Choroid plexus epithelial cell (primary cell): ENCODE measurements at regions not wholly inside any gene's neighbourhood (a gene's known extent, or its start where the extent isn't known, plus 50 kb on each side); places are given as distances from the start of the nearest gene placed in this dataset.

Experiments
- DNase-seq: peaks from one replicate; pipeline ENCODE4 v3.0.0-alpha.2; 2010; ENCODE audit warnings: low read depth
- H3K4me3 ChIP-seq: 2 replicates; pipeline ENCODE4 v1.5.1; 2011; ENCODE audit warnings: low read depth, mild to moderate bottlenecking, control low read depth, low read length, moderate library complexity
- TF ChIP-seq, protein P1 (sequence below): conservative IDR thresholded peaks from 2 replicates; pipeline ENCODE4 v1.5.1; 2011; ENCODE audit warnings: low read depth, mild to moderate bottlenecking, control low read depth, inconsistent platforms, low read length, moderate library complexity

DNA sequence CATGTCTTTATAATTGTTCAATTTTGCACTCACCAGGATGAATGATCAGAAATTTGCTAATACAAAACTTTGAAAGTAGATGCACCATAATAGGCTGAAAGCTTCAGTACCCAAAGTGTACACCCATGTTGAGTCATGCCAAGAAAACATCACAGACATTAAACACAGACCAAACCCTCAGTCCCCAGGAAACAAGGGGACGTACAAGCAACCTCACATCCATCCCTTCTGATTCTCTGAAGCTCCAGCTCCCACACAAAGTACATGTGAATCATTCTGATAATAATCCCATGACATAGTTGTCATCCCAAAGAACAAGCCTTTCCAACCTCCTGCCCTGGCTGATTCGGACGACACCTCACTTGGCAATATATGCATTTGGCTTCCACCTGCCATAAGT lies 183.8 kb downstream of the SNX19 start:
- no peak overlapping the region for H3K4me3 ChIP-seq
- TF ChIP-seq, protein P1, sequence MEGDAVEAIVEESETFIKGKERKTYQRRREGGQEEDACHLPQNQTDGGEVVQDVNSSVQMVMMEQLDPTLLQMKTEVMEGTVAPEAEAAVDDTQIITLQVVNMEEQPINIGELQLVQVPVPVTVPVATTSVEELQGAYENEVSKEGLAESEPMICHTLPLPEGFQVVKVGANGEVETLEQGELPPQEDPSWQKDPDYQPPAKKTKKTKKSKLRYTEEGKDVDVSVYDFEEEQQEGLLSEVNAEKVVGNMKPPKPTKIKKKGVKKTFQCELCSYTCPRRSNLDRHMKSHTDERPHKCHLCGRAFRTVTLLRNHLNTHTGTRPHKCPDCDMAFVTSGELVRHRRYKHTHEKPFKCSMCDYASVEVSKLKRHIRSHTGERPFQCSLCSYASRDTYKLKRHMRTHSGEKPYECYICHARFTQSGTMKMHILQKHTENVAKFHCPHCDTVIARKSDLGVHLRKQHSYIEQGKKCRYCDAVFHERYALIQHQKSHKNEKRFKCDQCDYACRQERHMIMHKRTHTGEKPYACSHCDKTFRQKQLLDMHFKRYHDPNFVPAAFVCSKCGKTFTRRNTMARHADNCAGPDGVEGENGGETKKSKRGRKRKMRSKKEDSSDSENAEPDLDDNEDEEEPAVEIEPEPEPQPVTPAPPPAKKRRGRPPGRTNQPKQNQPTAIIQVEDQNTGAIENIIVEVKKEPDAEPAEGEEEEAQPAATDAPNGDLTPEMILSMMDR, result no peak
- DNase-seq, result no peak

DNA sequence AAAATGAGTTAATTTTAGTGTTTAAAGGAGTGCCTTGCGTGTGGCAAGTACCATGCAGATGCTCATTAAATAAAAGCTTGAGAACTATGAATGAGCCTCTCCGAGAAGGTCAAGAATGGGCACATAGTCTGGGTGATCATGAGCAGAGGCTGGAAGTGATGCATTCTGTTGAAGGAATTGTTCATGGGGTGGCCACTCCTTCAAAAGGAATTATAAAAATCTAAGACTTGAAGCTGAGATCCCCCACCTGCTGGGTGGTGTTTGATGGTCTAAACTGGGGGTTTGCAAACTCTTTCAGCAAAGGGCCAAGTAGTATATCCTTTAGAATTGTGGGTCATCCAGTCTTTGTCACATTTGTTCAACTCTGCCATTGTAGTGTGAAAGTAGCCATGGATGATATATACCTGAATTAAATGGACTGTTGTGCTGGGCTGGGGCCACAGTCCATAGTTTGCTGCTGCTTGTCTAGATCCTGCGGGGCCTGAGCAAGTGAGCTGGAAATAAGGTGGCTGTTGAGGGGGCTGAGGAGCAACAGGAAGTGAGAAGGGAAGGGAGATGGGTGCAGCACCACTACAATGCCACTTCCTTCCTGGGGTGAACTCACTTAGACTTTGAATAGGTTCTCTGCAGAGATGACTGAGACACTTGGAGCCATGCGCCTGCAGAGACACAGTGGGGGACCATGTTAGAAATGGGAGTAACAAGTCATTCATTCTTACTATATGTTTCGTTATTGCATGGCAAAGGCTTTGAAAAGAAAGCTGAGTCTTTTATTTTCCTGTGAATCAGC lies 179.0 kb downstream of the SNX19 start:
- DNase-seq, result peak; percentile 41
- H3K4me3 ChIP-seq, result no peak overlapping the region
- TF ChIP-seq, protein P1, result no peak

DNA sequence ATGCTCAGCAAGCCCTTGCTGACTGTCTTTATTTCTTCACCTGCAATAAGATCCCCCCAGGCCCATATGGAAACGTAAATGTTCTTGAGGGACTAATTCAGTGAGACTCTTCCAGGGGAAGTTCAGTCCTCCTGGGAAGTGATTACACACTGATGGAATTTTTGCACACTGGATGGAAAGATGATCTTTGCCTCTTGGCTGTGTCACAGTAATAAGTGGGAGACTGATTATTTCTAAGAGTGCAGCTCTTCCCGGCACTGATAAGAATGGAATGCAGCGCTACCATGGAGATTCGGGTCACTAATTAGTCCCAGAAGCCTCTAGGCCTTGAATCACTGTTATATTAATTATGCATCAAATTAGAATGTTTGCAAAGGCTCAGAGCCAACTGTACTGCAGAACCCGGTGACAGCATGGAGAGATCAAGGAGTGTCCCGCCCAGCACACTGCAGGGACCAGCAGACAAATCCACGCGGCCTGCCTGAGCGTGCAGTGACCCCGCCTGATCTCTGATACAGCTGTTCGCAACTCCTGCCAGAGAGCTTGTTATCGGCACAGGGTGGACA lies 178.3 kb downstream of the SNX19 start:
- DNase-seq, result peak; percentile 60
- TF ChIP-seq, protein P1, result no peak
- no peak overlapping the region for H3K4me3 ChIP-seq

DNA sequence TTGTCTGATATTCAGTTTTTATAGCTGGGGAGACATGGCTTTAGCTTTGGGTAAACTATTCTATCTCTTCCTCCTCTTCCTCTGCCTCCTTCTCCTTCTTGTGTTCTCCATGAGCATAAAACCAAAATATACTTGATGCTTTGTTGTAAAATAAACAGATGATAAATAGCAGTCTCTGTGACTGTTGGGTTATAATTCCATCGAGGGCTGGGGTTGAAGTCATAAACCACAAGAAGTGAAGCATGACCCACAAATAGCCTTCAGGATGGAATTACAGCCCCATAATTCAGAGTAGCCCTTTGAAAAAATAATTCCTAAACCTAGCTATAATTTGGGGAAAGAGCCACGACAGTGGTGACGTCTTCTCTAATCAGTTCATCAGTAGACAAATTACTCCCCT lies 177.7 kb downstream of the SNX19 start:
- no peak overlapping the region for H3K4me3 ChIP-seq
- DNase-seq, result peak; percentile 35
- TF ChIP-seq, protein P1, result no peak

DNA sequence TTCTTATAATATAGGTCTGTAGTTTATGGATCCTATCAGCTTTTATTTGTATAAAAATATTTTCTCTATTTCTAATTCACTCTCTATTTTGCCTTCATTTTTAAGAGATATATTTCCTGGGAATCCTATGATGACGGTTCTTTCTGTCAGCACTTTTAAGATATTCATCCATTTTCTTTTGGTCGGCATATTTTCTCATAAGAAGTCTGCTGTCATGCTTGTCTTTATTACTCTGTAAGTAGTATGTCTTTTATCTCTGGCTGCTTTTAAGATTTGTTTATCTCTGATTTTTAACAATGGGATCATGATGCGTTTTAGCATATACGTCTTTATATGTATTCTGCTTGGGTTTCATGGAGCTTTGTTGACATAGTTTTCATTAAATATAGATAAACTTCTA lies 175.5 kb downstream of the SNX19 start:
- no peak overlapping the region for H3K4me3 ChIP-seq
- DNase-seq, result peak; percentile 30
- TF ChIP-seq, protein P1, result no peak

DNA sequence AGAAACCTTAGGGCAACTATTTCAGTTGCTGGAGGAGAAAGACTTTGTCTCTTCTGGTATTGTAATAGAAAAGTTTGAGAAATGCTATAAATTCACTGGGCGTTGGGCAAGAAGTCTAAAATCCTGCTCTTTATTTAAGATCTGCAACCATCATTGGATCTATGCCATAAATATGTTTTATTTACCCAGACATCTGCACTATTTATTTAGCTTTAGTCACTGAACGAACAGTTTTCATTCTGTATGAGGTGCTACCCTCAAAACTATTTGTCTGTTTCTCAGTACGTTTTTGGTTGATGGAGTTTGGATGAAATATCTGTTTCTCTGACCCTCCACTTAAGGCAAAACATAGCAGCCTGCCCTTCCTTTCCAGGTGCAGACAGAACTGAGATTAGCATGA lies 171.5 kb downstream of the SNX19 start:
- H3K4me3 ChIP-seq, result no peak overlapping the region
- no peak for DNase-seq
- TF ChIP-seq, protein P1, result no peak

DNA sequence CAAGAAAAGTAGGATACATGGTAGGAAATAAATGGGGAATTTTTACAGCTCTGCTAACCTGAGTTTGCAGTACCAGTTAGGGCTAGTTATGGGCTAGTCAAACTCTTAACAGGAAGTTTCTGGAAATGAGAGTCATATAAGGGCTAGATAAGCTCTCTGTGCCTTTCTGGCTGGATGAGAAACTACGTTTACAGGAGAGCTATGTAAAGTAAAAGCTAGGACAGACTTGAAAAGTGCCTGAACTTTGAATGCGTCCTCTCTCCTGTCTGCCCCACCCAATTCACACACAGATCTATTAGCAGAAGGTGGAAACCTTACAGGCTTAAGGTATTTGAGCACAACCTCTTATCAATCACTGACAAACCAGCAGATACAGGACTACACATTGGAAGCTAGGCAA lies 167.1 kb downstream of the SNX19 start:
- no peak overlapping the region for H3K4me3 ChIP-seq
- TF ChIP-seq, protein P1, result no peak
- DNase-seq, result no peak
